Prostate gland (tissue), 2 donors: ENCODE measurements at regions not wholly inside any gene's neighbourhood (a gene's known extent, or its start where the extent isn't known, plus 50 kb on each side); places are given as distances from the start of the nearest gene placed in this dataset.

Experiments used
- POLR2A ChIP-seq: fragments of 450-650 bp; IDR thresholded peaks from one replicate; pipeline ENCODE4 v1.6.1; 2016; ENCODE audit warnings: antibody characterized with exemption, mild to moderate bottlenecking
- POLR2AphosphoS5 ChIP-seq: sonication (generic); formaldehyde crosslinking; IDR thresholded peaks from one replicate; pipeline ENCODE4 v1.6.1; 2017; ENCODE audit warnings: antibody characterized with exemption
- TF ChIP-seq, protein P1 (sequence below), 4 experiments: fragments of 200-600 bp in 2 of 4; fragments of 450-650 bp in 2 of 4; sonication (generic) in 2 of 4; IDR thresholded peaks; 1 replicate in 3 of 4; 2 replicates in 1 of 4; pipeline ENCODE4 v1.5.1; 2016 to 2019; ENCODE audit warnings: antibody characterized with exemption in 4 of 4, mild to moderate bottlenecking in 2 of 4, moderate library complexity in 2 of 4

DNA sequence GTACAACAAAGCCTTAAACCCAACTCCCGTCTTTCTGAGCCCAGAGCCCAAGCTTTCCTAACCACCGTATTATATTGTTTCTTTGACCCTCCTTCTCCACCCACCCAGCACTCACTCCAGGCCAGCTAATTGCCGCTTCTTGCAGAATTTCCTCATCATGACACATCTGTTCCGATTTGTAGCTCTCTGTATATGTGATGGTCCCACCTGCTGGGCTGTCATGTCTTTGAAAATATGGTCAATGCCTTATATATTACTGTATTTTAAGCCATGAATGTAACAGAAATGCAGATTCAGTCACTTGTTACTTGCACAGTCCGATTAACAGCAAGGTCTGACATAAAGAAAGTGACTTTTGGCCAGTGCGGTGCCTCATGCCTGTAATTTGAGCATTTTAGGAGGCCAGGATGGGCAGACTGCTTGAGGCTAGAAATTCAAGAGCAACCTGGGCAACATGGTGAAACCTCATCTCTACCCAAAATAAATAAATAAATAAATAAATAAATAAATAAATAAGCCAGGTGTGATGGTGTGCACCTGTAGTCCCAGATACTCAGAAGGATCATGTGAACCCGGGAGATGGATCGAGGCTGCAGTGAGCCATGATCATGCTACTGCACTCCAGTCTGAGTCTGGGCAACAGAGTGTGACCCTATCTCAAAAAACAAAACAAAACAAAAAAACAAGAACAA is 359.8 kb downstream of the ATP23 start:
- no peak for TF ChIP-seq POLR2A
- TF ChIP-seq, protein P1, sequence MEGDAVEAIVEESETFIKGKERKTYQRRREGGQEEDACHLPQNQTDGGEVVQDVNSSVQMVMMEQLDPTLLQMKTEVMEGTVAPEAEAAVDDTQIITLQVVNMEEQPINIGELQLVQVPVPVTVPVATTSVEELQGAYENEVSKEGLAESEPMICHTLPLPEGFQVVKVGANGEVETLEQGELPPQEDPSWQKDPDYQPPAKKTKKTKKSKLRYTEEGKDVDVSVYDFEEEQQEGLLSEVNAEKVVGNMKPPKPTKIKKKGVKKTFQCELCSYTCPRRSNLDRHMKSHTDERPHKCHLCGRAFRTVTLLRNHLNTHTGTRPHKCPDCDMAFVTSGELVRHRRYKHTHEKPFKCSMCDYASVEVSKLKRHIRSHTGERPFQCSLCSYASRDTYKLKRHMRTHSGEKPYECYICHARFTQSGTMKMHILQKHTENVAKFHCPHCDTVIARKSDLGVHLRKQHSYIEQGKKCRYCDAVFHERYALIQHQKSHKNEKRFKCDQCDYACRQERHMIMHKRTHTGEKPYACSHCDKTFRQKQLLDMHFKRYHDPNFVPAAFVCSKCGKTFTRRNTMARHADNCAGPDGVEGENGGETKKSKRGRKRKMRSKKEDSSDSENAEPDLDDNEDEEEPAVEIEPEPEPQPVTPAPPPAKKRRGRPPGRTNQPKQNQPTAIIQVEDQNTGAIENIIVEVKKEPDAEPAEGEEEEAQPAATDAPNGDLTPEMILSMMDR (IDR thresholded peaks at IDR 0.05) = no peak
- no peak for TF ChIP-seq POLR2AphosphoS5
